GM23338 (cell line): ENCODE measurements at regions not wholly inside any gene's neighbourhood (a gene's known extent, or its start where the extent isn't known, plus 50 kb on each side); places are given as distances from the start of the nearest gene placed in this dataset.

Experiments used
- ATAC-seq: fragments of 200-7000 bp; cut with Tn5 transposase; 3 replicates; pipeline ENCODE4 v1.9.1; 2020
- DNase-seq: peaks from one replicate; pipeline ENCODE4 v3.0.0-alpha.2; 2015; ENCODE audit warnings: low spot score
- H2AFZ ChIP-seq: fragments of 200-600 bp; sonication (generic); 2 replicates; pipeline ENCODE4 v1.8.0; 2016; ENCODE audit warnings: antibody characterized with exemption, mild to moderate bottlenecking, moderate library complexity
- H3F3A ChIP-seq: fragments of 200-600 bp; sonication (generic); replicated peaks from 2 replicates; pipeline ENCODE4 v1.8.0; 2017; ENCODE audit warnings: antibody characterized with exemption, mixed run types, low read depth
- H3K27ac ChIP-seq: fragments of 200-600 bp; sonication (generic); 2 replicates; pipeline ENCODE4 v1.6.1; 2016; ENCODE audit warnings: low read depth
- H3K27me3 ChIP-seq: fragments of 200-600 bp; sonication (generic); 2 replicates; pipeline ENCODE4 v1.8.0; 2016; ENCODE audit warnings: mild to moderate bottlenecking, mixed run types, moderate library complexity; ENCODE audit not compliant: insufficient read depth
- H3K36me3 ChIP-seq: fragments of 200-600 bp; sonication (generic); 2 replicates; pipeline ENCODE4 v1.8.0; 2016; ENCODE audit warnings: mild to moderate bottlenecking; ENCODE audit not compliant: insufficient read depth
- H3K4me1 ChIP-seq: fragments of 200-600 bp; sonication (generic); 2 replicates; pipeline ENCODE4 v1.8.0; 2016; ENCODE audit warnings: mild to moderate bottlenecking, moderate library complexity; ENCODE audit not compliant: insufficient read depth
- H3K4me2 ChIP-seq: fragments of 200-600 bp; sonication (generic); 2 replicates; pipeline ENCODE4 v1.7.1; 2017; ENCODE audit warnings: mixed run types
- H3K4me3 ChIP-seq: fragments of 200-600 bp; sonication (generic); 2 replicates; pipeline ENCODE4 v1.6.1; 2016; ENCODE audit warnings: mixed run types
- H3K79me2 ChIP-seq: fragments of 200-600 bp; sonication (generic); replicated peaks from 2 replicates; pipeline ENCODE4 v1.8.0; 2017; ENCODE audit warnings: mild to moderate bottlenecking; ENCODE audit not compliant: insufficient read depth
- H3K9me2 ChIP-seq: fragments of 200-600 bp; sonication (generic); 2 replicates; pipeline ENCODE4 v1.8.0; 2017; ENCODE audit not compliant: insufficient read depth
- H4K20me1 ChIP-seq: fragments of 200-600 bp; sonication (generic); replicated peaks from 2 replicates; pipeline ENCODE4 v1.8.0; 2017; ENCODE audit warnings: mild to moderate bottlenecking; ENCODE audit not compliant: insufficient read depth
- H3K27ac Mint-ChIP-seq: 2 replicates; pipeline ENCODE4 v1.8.0; 2020; ENCODE audit warnings: inconsistent platforms, mild to moderate bottlenecking, moderate library complexity, mixed read lengths
- H3K27me3 Mint-ChIP-seq: 3 replicates; pipeline ENCODE4 v1.8.0; 2022; ENCODE audit warnings: low read depth, mild to moderate bottlenecking, moderate library complexity, mixed read lengths, inconsistent platforms; ENCODE audit not compliant: insufficient read depth, poor library complexity
- H3K36me3 Mint-ChIP-seq: 3 replicates; pipeline ENCODE4 v1.8.0; 2021; ENCODE audit warnings: low read depth, mild to moderate bottlenecking, inconsistent platforms, moderate library complexity, mixed read lengths
- H3K4me1 Mint-ChIP-seq: 3 replicates; pipeline ENCODE4 v1.8.0; 2020; ENCODE audit warnings: mild to moderate bottlenecking, inconsistent platforms, mixed read lengths
- H3K4me3 Mint-ChIP-seq: 3 replicates; pipeline ENCODE4 v1.8.0; 2021; ENCODE audit warnings: moderate library complexity, mild to moderate bottlenecking, inconsistent platforms, mixed read lengths
- H3K9me3 Mint-ChIP-seq: 3 replicates; pipeline ENCODE4 v1.8.0; 2020; ENCODE audit warnings: moderate library complexity, mild to moderate bottlenecking, inconsistent platforms, mixed read lengths
- CREB1 ChIP-seq: fragments of 250-450 bp; sonication (Bioruptor Pico); IDR thresholded peaks from 2 replicates; pipeline ENCODE4 v1.5.0; 2020; ENCODE audit warnings: low read depth, mild to moderate bottlenecking, moderate library complexity
- EZH2 ChIP-seq: fragments of 200-600 bp; sonication (generic); IDR thresholded peaks from one replicate; pipeline ENCODE4 v1.8.0; 2017; ENCODE audit warnings: antibody characterized with exemption, mild to moderate bottlenecking, low read depth; ENCODE audit not compliant: unreplicated experiment
- EZH2phosphoT487 ChIP-seq: fragments of 200-600 bp; sonication (generic); IDR thresholded peaks from one replicate; pipeline ENCODE4 v1.8.1; 2018; ENCODE audit warnings: antibody characterized with exemption; ENCODE audit not compliant: unreplicated experiment
- JUNB ChIP-seq: IDR thresholded peaks from one replicate; pipeline ENCODE4 v1.6.1; 2016; ENCODE audit warnings: antibody characterized with exemption; ENCODE audit not compliant: unreplicated experiment
- NANOG ChIP-seq: IDR thresholded peaks from 2 replicates; pipeline ENCODE4 v1.6.1; 2016; ENCODE audit warnings: antibody characterized with exemption, borderline replicate concordance
- POLR2AphosphoS5 ChIP-seq: IDR thresholded peaks from 2 replicates; pipeline ENCODE4 v1.6.1; 2016; ENCODE audit warnings: antibody characterized with exemption, low read depth
- STAT1 ChIP-seq: IDR thresholded peaks from one replicate; pipeline ENCODE4 v1.6.1; 2016; ENCODE audit warnings: antibody characterized with exemption; ENCODE audit not compliant: unreplicated experiment
- ZNF114 ChIP-seq: fragments of 250-450 bp; sonication (Bioruptor Pico); IDR thresholded peaks from 2 replicates; pipeline ENCODE4 v1.5.0; 2020; ENCODE audit warnings: mild to moderate bottlenecking, moderate library complexity
- ZNF331 ChIP-seq: fragments of 250-450 bp; sonication (Bioruptor Pico); IDR thresholded peaks from 2 replicates; pipeline ENCODE4 v1.5.0; 2020; ENCODE audit warnings: low read depth, mild to moderate bottlenecking, moderate library complexity
- TF ChIP-seq, protein P1 (sequence below), 2 experiments: fragments of 200-600 bp in 1 of 2; sonication (generic) in 1 of 2; conservative IDR thresholded peaks; 2 replicates each; pipeline versions ENCODE4 v1.5.1 to v1.6.1; 2016 to 2017; ENCODE audit warnings: antibody characterized with exemption in 2 of 2, low read depth in 2 of 2, mild to moderate bottlenecking in 2 of 2, moderate library complexity in 1 of 2
- TF ChIP-seq, protein P2 (sequence below): IDR thresholded peaks from one replicate; pipeline ENCODE4 v1.6.1; 2018; ENCODE audit warnings: antibody characterized with exemption; ENCODE audit not compliant: unreplicated experiment
- TF ChIP-seq, protein P3 (sequence below): fragments of 250-450 bp; sonication (Bioruptor Pico); IDR thresholded peaks from 2 replicates; pipeline ENCODE4 v1.5.0; 2020; ENCODE audit warnings: mild to moderate bottlenecking, moderate library complexity
- TF ChIP-seq, protein P4 (sequence below): IDR thresholded peaks from 2 replicates; pipeline ENCODE4 v1.6.1; 2016; ENCODE audit warnings: antibody characterized with exemption

DNA sequence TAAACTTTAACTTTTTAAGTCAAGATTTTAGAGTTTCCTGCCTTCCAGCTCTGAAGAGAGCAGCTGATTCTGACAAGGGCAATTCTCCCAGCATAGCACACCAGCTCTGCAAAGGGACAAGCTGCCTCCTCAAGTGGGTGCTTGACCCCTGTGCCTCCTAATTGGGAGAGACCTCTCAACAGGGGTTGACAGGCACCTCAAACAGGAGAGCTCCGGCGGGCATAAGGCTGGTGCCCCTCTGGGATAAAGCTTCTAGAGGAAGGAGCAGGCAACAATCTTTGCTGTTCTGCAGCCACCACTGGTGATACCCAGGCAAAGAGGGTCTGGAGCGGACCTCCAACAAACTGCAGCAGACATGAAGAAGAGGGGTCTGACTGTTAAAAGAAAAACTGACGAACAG is 872.9 kb upstream of the PCDH10 start:
- H3K9me3 Mint-ChIP-seq = peaks cover 5% of the 10 kb centered on the region; the same call in 2 of the 3 replicates
- H2AFZ ChIP-seq = no peak overlapping the region
- H3K4me3 ChIP-seq = no peak overlapping the region

More for the DNA sequence above, 872.9 kb upstream of the PCDH10 start:
- DNase-seq (no peak), ATAC-seq (no peak)
- Histone ChIP-seq H3K4me2 (no peak overlapping the region), H3K79me2 (no peaks in the 10 kb centered on the region), H3K36me3 (no peaks in the 10 kb centered on the region), H4K20me1 (no peaks in the 10 kb centered on the region), H3K27ac (no peak overlapping the region), H3K9me2 (no peaks in the 10 kb centered on the region), H3K27me3 (no peaks in the 10 kb centered on the region), H3K4me1 (no peaks in the 10 kb centered on the region), H3F3A (no peaks in the 10 kb centered on the region)
- H3K4me3 Mint-ChIP-seq = no peak overlapping the region
- H3K36me3 Mint-ChIP-seq = peaks cover 7% of the 10 kb centered on the region; the same call in 2 of the 3 replicates
- no peak overlapping the region for H3K27ac Mint-ChIP-seq
- peaks cover 1% of the 10 kb centered on the region for H3K27me3 Mint-ChIP-seq
- TF ChIP-seq CREB1 (CRISPR knock-in tag) (no peak), EZH2phosphoT487 (no peak), POLR2AphosphoS5 (no peak), STAT1 (no peak), NANOG (no peak), EZH2 (no peak), ZNF331 (CRISPR knock-in tag) (no peak), ZNF114 (no peak), JUNB (no peak)
- TF ChIP-seq, protein P1, sequence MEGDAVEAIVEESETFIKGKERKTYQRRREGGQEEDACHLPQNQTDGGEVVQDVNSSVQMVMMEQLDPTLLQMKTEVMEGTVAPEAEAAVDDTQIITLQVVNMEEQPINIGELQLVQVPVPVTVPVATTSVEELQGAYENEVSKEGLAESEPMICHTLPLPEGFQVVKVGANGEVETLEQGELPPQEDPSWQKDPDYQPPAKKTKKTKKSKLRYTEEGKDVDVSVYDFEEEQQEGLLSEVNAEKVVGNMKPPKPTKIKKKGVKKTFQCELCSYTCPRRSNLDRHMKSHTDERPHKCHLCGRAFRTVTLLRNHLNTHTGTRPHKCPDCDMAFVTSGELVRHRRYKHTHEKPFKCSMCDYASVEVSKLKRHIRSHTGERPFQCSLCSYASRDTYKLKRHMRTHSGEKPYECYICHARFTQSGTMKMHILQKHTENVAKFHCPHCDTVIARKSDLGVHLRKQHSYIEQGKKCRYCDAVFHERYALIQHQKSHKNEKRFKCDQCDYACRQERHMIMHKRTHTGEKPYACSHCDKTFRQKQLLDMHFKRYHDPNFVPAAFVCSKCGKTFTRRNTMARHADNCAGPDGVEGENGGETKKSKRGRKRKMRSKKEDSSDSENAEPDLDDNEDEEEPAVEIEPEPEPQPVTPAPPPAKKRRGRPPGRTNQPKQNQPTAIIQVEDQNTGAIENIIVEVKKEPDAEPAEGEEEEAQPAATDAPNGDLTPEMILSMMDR (conservative IDR thresholded peaks at IDR 0.05; ENCODE audit: low read depth in 2 of 2) = no peak
- TF ChIP-seq, protein P2, sequence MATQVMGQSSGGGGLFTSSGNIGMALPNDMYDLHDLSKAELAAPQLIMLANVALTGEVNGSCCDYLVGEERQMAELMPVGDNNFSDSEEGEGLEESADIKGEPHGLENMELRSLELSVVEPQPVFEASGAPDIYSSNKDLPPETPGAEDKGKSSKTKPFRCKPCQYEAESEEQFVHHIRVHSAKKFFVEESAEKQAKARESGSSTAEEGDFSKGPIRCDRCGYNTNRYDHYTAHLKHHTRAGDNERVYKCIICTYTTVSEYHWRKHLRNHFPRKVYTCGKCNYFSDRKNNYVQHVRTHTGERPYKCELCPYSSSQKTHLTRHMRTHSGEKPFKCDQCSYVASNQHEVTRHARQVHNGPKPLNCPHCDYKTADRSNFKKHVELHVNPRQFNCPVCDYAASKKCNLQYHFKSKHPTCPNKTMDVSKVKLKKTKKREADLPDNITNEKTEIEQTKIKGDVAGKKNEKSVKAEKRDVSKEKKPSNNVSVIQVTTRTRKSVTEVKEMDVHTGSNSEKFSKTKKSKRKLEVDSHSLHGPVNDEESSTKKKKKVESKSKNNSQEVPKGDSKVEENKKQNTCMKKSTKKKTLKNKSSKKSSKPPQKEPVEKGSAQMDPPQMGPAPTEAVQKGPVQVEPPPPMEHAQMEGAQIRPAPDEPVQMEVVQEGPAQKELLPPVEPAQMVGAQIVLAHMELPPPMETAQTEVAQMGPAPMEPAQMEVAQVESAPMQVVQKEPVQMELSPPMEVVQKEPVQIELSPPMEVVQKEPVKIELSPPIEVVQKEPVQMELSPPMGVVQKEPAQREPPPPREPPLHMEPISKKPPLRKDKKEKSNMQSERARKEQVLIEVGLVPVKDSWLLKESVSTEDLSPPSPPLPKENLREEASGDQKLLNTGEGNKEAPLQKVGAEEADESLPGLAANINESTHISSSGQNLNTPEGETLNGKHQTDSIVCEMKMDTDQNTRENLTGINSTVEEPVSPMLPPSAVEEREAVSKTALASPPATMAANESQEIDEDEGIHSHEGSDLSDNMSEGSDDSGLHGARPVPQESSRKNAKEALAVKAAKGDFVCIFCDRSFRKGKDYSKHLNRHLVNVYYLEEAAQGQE = no peak
- TF ChIP-seq, protein P3, sequence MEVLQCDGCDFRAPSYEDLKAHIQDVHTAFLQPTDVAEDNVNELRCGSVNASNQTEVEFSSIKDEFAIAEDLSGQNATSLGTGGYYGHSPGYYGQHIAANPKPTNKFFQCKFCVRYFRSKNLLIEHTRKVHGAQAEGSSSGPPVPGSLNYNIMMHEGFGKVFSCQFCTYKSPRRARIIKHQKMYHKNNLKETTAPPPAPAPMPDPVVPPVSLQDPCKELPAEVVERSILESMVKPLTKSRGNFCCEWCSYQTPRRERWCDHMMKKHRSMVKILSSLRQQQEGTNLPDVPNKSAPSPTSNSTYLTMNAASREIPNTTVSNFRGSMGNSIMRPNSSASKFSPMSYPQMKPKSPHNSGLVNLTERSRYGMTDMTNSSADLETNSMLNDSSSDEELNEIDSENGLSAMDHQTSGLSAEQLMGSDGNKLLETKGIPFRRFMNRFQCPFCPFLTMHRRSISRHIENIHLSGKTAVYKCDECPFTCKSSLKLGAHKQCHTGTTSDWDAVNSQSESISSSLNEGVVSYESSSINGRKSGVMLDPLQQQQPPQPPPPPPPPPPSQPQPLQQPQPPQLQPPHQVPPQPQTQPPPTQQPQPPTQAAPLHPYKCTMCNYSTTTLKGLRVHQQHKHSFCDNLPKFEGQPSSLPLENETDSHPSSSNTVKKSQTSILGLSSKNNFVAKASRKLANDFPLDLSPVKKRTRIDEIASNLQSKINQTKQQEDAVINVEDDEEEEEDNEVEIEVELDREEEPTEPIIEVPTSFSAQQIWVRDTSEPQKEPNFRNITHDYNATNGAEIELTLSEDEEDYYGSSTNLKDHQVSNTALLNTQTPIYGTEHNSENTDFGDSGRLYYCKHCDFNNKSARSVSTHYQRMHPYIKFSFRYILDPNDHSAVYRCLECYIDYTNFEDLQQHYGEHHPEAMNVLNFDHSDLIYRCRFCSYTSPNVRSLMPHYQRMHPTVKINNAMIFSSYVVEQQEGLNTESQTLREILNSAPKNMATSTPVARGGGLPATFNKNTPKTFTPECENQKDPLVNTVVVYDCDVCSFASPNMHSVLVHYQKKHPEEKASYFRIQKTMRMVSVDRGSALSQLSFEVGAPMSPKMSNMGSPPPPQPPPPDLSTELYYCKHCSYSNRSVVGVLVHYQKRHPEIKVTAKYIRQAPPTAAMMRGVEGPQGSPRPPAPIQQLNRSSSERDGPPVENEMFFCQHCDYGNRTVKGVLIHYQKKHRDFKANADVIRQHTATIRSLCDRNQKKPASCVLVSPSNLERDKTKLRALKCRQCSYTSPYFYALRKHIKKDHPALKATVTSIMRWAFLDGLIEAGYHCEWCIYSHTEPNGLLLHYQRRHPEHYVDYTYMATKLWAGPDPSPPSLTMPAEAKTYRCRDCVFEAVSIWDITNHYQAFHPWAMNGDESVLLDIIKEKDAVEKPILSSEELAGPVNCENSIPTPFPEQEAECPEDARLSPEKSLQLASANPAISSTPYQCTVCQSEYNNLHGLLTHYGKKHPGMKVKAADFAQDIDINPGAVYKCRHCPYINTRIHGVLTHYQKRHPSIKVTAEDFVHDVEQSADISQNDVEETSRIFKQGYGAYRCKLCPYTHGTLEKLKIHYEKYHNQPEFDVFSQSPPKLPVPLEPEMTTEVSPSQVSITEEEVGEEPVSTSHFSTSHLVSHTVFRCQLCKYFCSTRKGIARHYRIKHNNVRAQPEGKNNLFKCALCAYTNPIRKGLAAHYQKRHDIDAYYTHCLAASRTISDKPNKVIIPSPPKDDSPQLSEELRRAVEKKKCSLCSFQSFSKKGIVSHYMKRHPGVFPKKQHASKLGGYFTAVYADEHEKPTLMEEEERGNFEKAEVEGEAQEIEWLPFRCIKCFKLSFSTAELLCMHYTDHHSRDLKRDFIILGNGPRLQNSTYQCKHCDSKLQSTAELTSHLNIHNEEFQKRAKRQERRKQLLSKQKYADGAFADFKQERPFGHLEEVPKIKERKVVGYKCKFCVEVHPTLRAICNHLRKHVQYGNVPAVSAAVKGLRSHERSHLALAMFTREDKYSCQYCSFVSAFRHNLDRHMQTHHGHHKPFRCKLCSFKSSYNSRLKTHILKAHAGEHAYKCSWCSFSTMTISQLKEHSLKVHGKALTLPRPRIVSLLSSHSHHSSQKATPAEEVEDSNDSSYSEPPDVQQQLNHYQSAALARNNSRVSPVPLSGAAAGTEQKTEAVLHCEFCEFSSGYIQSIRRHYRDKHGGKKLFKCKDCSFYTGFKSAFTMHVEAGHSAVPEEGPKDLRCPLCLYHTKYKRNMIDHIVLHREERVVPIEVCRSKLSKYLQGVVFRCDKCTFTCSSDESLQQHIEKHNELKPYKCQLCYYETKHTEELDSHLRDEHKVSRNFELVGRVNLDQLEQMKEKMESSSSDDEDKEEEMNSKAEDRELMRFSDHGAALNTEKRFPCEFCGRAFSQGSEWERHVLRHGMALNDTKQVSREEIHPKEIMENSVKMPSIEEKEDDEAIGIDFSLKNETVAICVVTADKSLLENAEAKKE (CRISPR knock-in tag) = no peak
- TF ChIP-seq, protein P4, sequence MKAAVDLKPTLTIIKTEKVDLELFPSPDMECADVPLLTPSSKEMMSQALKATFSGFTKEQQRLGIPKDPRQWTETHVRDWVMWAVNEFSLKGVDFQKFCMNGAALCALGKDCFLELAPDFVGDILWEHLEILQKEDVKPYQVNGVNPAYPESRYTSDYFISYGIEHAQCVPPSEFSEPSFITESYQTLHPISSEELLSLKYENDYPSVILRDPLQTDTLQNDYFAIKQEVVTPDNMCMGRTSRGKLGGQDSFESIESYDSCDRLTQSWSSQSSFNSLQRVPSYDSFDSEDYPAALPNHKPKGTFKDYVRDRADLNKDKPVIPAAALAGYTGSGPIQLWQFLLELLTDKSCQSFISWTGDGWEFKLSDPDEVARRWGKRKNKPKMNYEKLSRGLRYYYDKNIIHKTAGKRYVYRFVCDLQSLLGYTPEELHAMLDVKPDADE = no peak
- H3K4me1 Mint-ChIP-seq = no peaks in the 10 kb centered on the region
